Activated T-cell treated with anti-CD3 and anti-CD28 coated beads, Interleukin-2, amount 50 U/mL, for 4 hours (primary cell): ENCODE measurements at regions not wholly inside any gene's neighbourhood (a gene's known extent, or its start where the extent isn't known, plus 50 kb on each side); places are given as distances from the start of the nearest gene placed in this dataset.
"Not testable (repeated sequence)": the region's sequence is repeated elsewhere in the genome, so short reads cannot be mapped to it uniquely, and the experiment has no call there.

Experiments used
- ATAC-seq, 2 donors: fragments of 200-7000 bp; cut with Tn5 transposase; one replicate each; pipeline ENCODE4 v1.10.0; 2021
- DNase-seq: peaks from one replicate; pipeline ENCODE4 v3.0.0-alpha.2; 2020
- H3K27me3 Mint-ChIP-seq: one replicate; pipeline ENCODE4 v1.8.0; 2021; ENCODE audit warnings: low read depth, mixed read lengths
- H3K36me3 Mint-ChIP-seq: one replicate; pipeline ENCODE4 v1.8.0; 2022; ENCODE audit warnings: mixed read lengths; ENCODE audit not compliant: insufficient read depth
- H3K4me1 Mint-ChIP-seq: one replicate; pipeline ENCODE4 v1.8.0; 2021; ENCODE audit warnings: low read depth, mixed read lengths
- H3K4me3 Mint-ChIP-seq: one replicate; pipeline ENCODE4 v1.8.0; 2021; ENCODE audit warnings: mild to moderate bottlenecking, moderate library complexity, mixed read lengths
- H3K9me3 Mint-ChIP-seq: one replicate; pipeline ENCODE4 v1.8.0; 2021; ENCODE audit warnings: mixed read lengths

GRCh38 chr12:14032191-14032590 lies 50.8 kb upstream of the GRIN2B start:
- H3K36me3 Mint-ChIP-seq, ATAC-seq: not testable (repeated sequence)
- peaks cover 12% of the 10 kb centered on the region for H3K27me3 Mint-ChIP-seq

GRCh38 chr12:14043776-14044175 lies 62.4 kb upstream of the GRIN2B start:
- Mint-ChIP-seq H3K4me1 (no peaks in the 10 kb centered on the region), H3K4me3 (no peak overlapping the region), H3K27me3 (peaks cover 2% of the 10 kb centered on the region), H3K36me3 (no peaks in the 10 kb centered on the region), H3K9me3 (no peaks in the 10 kb centered on the region)
- DNase-seq (no peak), ATAC-seq (no peak)

More at GRCh38 chr12:14032191-14032590, 50.8 kb upstream of the GRIN2B start:
- not testable (repeated sequence) for H3K4me3 Mint-ChIP-seq, H3K4me1 Mint-ChIP-seq, H3K9me3 Mint-ChIP-seq, DNase-seq

GRCh38 chr12:14048941-14049545 lies 67.6 kb upstream of the GRIN2B start:
- no peaks in the 10 kb centered on the region for H3K36me3 Mint-ChIP-seq
- H3K27me3 Mint-ChIP-seq, result peaks cover 3% of the 10 kb centered on the region
- no peak overlapping the region for H3K4me3 Mint-ChIP-seq
- no peaks in the 10 kb centered on the region for H3K4me1 Mint-ChIP-seq
- no peak for DNase-seq
- no peak for ATAC-seq
- H3K9me3 Mint-ChIP-seq, result no peaks in the 10 kb centered on the region

GRCh38 chr12:14057895-14058294 lies 76.5 kb upstream of the GRIN2B start:
- H3K4me1 Mint-ChIP-seq, result no peaks in the 10 kb centered on the region
- no peaks in the 10 kb centered on the region for H3K9me3 Mint-ChIP-seq
- H3K27me3 Mint-ChIP-seq, result peaks cover 6% of the 10 kb centered on the region
- ATAC-seq (no peak), DNase-seq (no peak)
- H3K36me3 Mint-ChIP-seq, result no peaks in the 10 kb centered on the region
- H3K4me3 Mint-ChIP-seq, result no peak overlapping the region

GRCh38 chr12:14058717-14059116 lies 77.3 kb upstream of the GRIN2B start:
- DNase-seq, result no peak
- H3K4me3 Mint-ChIP-seq, result no peak overlapping the region
- H3K36me3 Mint-ChIP-seq, result no peaks in the 10 kb centered on the region
- peaks cover 6% of the 10 kb centered on the region for H3K27me3 Mint-ChIP-seq
- no peaks in the 10 kb centered on the region for H3K9me3 Mint-ChIP-seq
- no peaks in the 10 kb centered on the region for H3K4me1 Mint-ChIP-seq
- ATAC-seq, result no peak

GRCh38 chr12:14059548-14059947 lies 78.1 kb upstream of the GRIN2B start:
- DNase-seq, result no peak
- ATAC-seq, result no peak
- no peaks in the 10 kb centered on the region for H3K9me3 Mint-ChIP-seq
- peaks cover 6% of the 10 kb centered on the region for H3K27me3 Mint-ChIP-seq
- H3K4me1 Mint-ChIP-seq, result no peaks in the 10 kb centered on the region
- no peaks in the 10 kb centered on the region for H3K36me3 Mint-ChIP-seq
- H3K4me3 Mint-ChIP-seq, result no peak overlapping the region

- no peaks in the 10 kb centered on the region for H3K27me3 Mint-ChIP-seq
- no peak overlapping the region for H3K4me3 Mint-ChIP-seq
- DNase-seq, result no peak
- H3K36me3 Mint-ChIP-seq, result no peaks in the 10 kb centered on the region
- no peaks in the 10 kb centered on the region for H3K9me3 Mint-ChIP-seq
- H3K4me1 Mint-ChIP-seq, result no peaks in the 10 kb centered on the region
- ATAC-seq, result no peak
Measured at GRCh38 chr12:14065616-14066015, 84.2 kb upstream of the GRIN2B start.

- no peaks in the 10 kb centered on the region for H3K27me3 Mint-ChIP-seq
- no peaks in the 10 kb centered on the region for H3K9me3 Mint-ChIP-seq
- no peaks in the 10 kb centered on the region for H3K4me1 Mint-ChIP-seq
- H3K36me3 Mint-ChIP-seq, result no peaks in the 10 kb centered on the region
- no peak overlapping the region for H3K4me3 Mint-ChIP-seq
- DNase-seq (no peak), ATAC-seq (no peak)
Measured at GRCh38 chr12:14066021-14066420, 84.6 kb upstream of the GRIN2B start.

GRCh38 chr12:14068961-14069360 lies 87.6 kb upstream of the GRIN2B start:
- Mint-ChIP-seq H3K4me1 (no peaks in the 10 kb centered on the region), H3K36me3 (no peaks in the 10 kb centered on the region), H3K4me3 (no peak overlapping the region), H3K9me3 (no peaks in the 10 kb centered on the region), H3K27me3 (no peaks in the 10 kb centered on the region)
- ATAC-seq, result no peak
- no peak for DNase-seq

GRCh38 chr12:14071833-14072232 lies 90.4 kb upstream of the GRIN2B start:
- Mint-ChIP-seq H3K4me3 (no peak overlapping the region), H3K9me3 (peaks cover 2% of the 10 kb centered on the region)

GRCh38 chr12:14072987-14073386 lies 91.6 kb upstream of the GRIN2B start:
- Mint-ChIP-seq H3K27me3 (no peaks in the 10 kb centered on the region), H3K36me3 (no peaks in the 10 kb centered on the region), H3K9me3 (peaks cover 6% of the 10 kb centered on the region)

More at GRCh38 chr12:14071833-14072232, 90.4 kb upstream of the GRIN2B start:
- no peaks in the 10 kb centered on the region for H3K27me3 Mint-ChIP-seq
- H3K36me3 Mint-ChIP-seq, result no peaks in the 10 kb centered on the region
- H3K4me1 Mint-ChIP-seq, result no peaks in the 10 kb centered on the region
- ATAC-seq, result no peak
- no peak for DNase-seq

GRCh38 chr12:14075797-14076393 lies 94.5 kb upstream of the GRIN2B start:
- H3K4me3 Mint-ChIP-seq, result no peak overlapping the region
- ATAC-seq, result no peak
- no peak for DNase-seq

More at GRCh38 chr12:14072987-14073386, 91.6 kb upstream of the GRIN2B start:
- H3K4me3 Mint-ChIP-seq, result no peak overlapping the region
- no peak for DNase-seq
- no peak for ATAC-seq
- H3K4me1 Mint-ChIP-seq, result no peaks in the 10 kb centered on the region

GRCh38 chr12:14076538-14076937 lies 95.1 kb upstream of the GRIN2B start:
- Mint-ChIP-seq H3K27me3 (peaks cover 3% of the 10 kb centered on the region), H3K4me1 (no peaks in the 10 kb centered on the region), H3K36me3 (no peaks in the 10 kb centered on the region), H3K4me3 (no peak overlapping the region), H3K9me3 (peaks cover 6% of the 10 kb centered on the region)
- DNase-seq (no peak), ATAC-seq (no peak)

More at GRCh38 chr12:14075797-14076393, 94.5 kb upstream of the GRIN2B start:
- Mint-ChIP-seq H3K4me1 (no peaks in the 10 kb centered on the region), H3K27me3 (peaks cover 3% of the 10 kb centered on the region), H3K36me3 (no peaks in the 10 kb centered on the region), H3K9me3 (peaks cover 6% of the 10 kb centered on the region)

GRCh38 chr12:14086838-14087237 lies 105.4 kb upstream of the GRIN2B start:
- Mint-ChIP-seq H3K27me3 (no peaks in the 10 kb centered on the region), H3K36me3 (no peaks in the 10 kb centered on the region), H3K9me3 (no peaks in the 10 kb centered on the region), H3K4me3 (no peak overlapping the region), H3K4me1 (no peaks in the 10 kb centered on the region)
- DNase-seq (no peak), ATAC-seq (no peak)

GRCh38 chr12:14099994-14100393 lies 118.6 kb upstream of the GRIN2B start:
- Mint-ChIP-seq H3K9me3 (peaks cover 6% of the 10 kb centered on the region), H3K4me1 (peaks cover 10% of the 10 kb centered on the region), H3K4me3 (no peak overlapping the region), H3K27me3 (peaks cover 11% of the 10 kb centered on the region), H3K36me3 (no peaks in the 10 kb centered on the region)
- no peak for DNase-seq
- no peak for ATAC-seq
